HTR-8/SVneo (cell line): ENCODE measurements at regions not wholly inside any gene's neighbourhood (a gene's known extent, or its start where the extent isn't known, plus 50 kb on each side); places are given as distances from the start of the nearest gene placed in this dataset.

Experiments
- DNase-seq: peaks from one replicate; pipeline ENCODE4 v3.0.0; 2011; ENCODE audit warnings: low spot score, mixed read lengths; ENCODE audit not compliant: insufficient read length
- FAIRE-seq: peaks from 2 replicates; lab custom pipeline; 2011; peaks lifted over from hg19 to GRCh38; lab: Jason Lieb, UNC

GRCh38 chr3:64830681-64831080 is 142.9 kb upstream of the ADAMTS9 start:
- FAIRE-seq: no peak
- DNase-seq: no peak

GRCh38 chr3:64829331-64829730 is 141.5 kb upstream of the ADAMTS9 start:
- FAIRE-seq (no peak), DNase-seq (no peak)

GRCh38 chr3:64828276-64828675 is 140.5 kb upstream of the ADAMTS9 start:
- DNase-seq (no peak), FAIRE-seq (no peak)

GRCh38 chr3:64827431-64827830 is 139.6 kb upstream of the ADAMTS9 start:
- no peak for FAIRE-seq
- DNase-seq: no peak

- no peak for DNase-seq
- FAIRE-seq: no peak
These were observed 139.2 kb upstream of the ADAMTS9 start for GRCh38 chr3:64827019-64827418.

- no peak for FAIRE-seq
- DNase-seq: no peak
These were observed 137.8 kb upstream of the ADAMTS9 start for GRCh38 chr3:64825404-64826120.

GRCh38 chr3:64824394-64824909 is 136.7 kb upstream of the ADAMTS9 start:
- no peak for FAIRE-seq
- no peak for DNase-seq

GRCh38 chr3:64818196-64818595 is 130.4 kb upstream of the ADAMTS9 start:
- DNase-seq (no peak), FAIRE-seq (no peak)

GRCh38 chr3:64816355-64816754 is 128.6 kb upstream of the ADAMTS9 start:
- FAIRE-seq: no peak
- no peak for DNase-seq

GRCh38 chr3:64815789-64816188 is 128.0 kb upstream of the ADAMTS9 start:
- FAIRE-seq (no peak), DNase-seq (no peak)

GRCh38 chr3:64815195-64815631 is 127.4 kb upstream of the ADAMTS9 start:
- FAIRE-seq (no peak), DNase-seq (no peak)

- FAIRE-seq (no peak), DNase-seq (no peak)
These were observed 126.6 kb upstream of the ADAMTS9 start for GRCh38 chr3:64814351-64814750.

- DNase-seq (no peak), FAIRE-seq (no peak)
These were observed 125.5 kb upstream of the ADAMTS9 start for GRCh38 chr3:64813326-64813725.

- DNase-seq (no peak), FAIRE-seq (no peak)
These were observed 121.3 kb upstream of the ADAMTS9 start for GRCh38 chr3:64809086-64809485.

- FAIRE-seq (no peak), DNase-seq (no peak)
These were observed 120.3 kb upstream of the ADAMTS9 start for GRCh38 chr3:64808061-64808460.

GRCh38 chr3:64806668-64807605 is 119.1 kb upstream of the ADAMTS9 start:
- no peak for DNase-seq
- no peak for FAIRE-seq

GRCh38 chr3:64805978-64806377 is 118.2 kb upstream of the ADAMTS9 start:
- no peak for FAIRE-seq
- DNase-seq: no peak

- FAIRE-seq (no peak), DNase-seq (no peak)
These were observed 117.4 kb upstream of the ADAMTS9 start for GRCh38 chr3:64805248-64805647.

GRCh38 chr3:64803469-64803868 is 115.7 kb upstream of the ADAMTS9 start:
- no peak for FAIRE-seq
- no peak for DNase-seq

GRCh38 chr3:64802460-64802859 is 114.7 kb upstream of the ADAMTS9 start:
- FAIRE-seq: no peak
- DNase-seq: no peak

GRCh38 chr3:64801856-64802255 is 114.1 kb upstream of the ADAMTS9 start:
- no peak for FAIRE-seq
- no peak for DNase-seq
